OCI-LY7 (cell line): ENCODE measurements at regions not wholly inside any gene's neighbourhood (a gene's known extent, or its start where the extent isn't known, plus 50 kb on each side); places are given as distances from the start of the nearest gene placed in this dataset.
"Not testable (repeated sequence)": the region's sequence is repeated elsewhere in the genome, so short reads cannot be mapped to it uniquely, and the experiment has no call there.

ENCODE experiments used
- BruUV-seq: library from RNA; stranded (reverse); fragments of 400-500 nt; replicated peaks from 2 replicates; lab custom pipeline; 2021; lab: Mats Ljungman, UMichigan
- CTCF ChIA-PET: fragments of 300-600 bp; sonication (Branson Sonifier 250); formaldehyde crosslinking; loops from one replicate; lab custom pipeline; 2022; ENCODE audit warnings: antibody characterized with exemption; ENCODE audit not compliant: unreplicated experiment; lab: Charles Lee
- POLR2A ChIA-PET: fragments of 300-600 bp; sonication (Branson Sonifier 250); formaldehyde crosslinking; loops from one replicate; lab custom pipeline; 2022; ENCODE audit warnings: antibody characterized with exemption; lab: Charles Lee
- DNase-seq: peaks from one replicate; pipeline ENCODE4 v3.0.0-alpha.2; 2015; ENCODE audit warnings: low spot score
- H2AFZ ChIP-seq: fragments of 200-600 bp; sonication (generic), shearing (Covaris generic); 2 replicates; pipeline ENCODE4 v1.6.1; 2014; ENCODE audit warnings: mild to moderate bottlenecking, antibody characterized with exemption, low read length, moderate library complexity
- H3K27ac ChIP-seq: fragments of 200-600 bp; sonication (generic); 2 replicates; pipeline ENCODE4 v1.5.1; 2014; ENCODE audit warnings: mixed run types, low read depth, mild to moderate bottlenecking, moderate library complexity, low read length, inconsistent platforms; ENCODE audit not compliant: poor library complexity, severe bottlenecking
- H3K36me3 ChIP-seq: fragments of 200-600 bp; sonication (generic); 2 replicates; pipeline ENCODE4 v1.6.1; 2014; ENCODE audit warnings: mild to moderate bottlenecking, antibody characterized with exemption, low read length, moderate library complexity, mixed read lengths; ENCODE audit not compliant: insufficient read depth
- H3K4me1 ChIP-seq: fragments of 200-600 bp; sonication (generic); 2 replicates; pipeline ENCODE4 v1.5.1; 2014; ENCODE audit warnings: mild to moderate bottlenecking, low read length; ENCODE audit not compliant: insufficient read depth, poor library complexity, severe bottlenecking
- H3K4me2 ChIP-seq: fragments of 200-600 bp; sonication (generic); 2 replicates; pipeline ENCODE4 v1.6.1; 2014; ENCODE audit warnings: mild to moderate bottlenecking, low read length
- H3K4me3 ChIP-seq: fragments of 200-600 bp; sonication (generic); 2 replicates; pipeline ENCODE4 v1.5.1; 2014; ENCODE audit warnings: mild to moderate bottlenecking, low read depth, low read length; ENCODE audit not compliant: poor library complexity, severe bottlenecking
- H3K79me2 ChIP-seq: fragments of 200-600 bp; sonication (generic); 2 replicates; pipeline ENCODE4 v1.6.1; 2016; ENCODE audit warnings: low read depth, mild to moderate bottlenecking, low read length, moderate library complexity, mixed read lengths; ENCODE audit not compliant: insufficient read depth
- H3K9me2 ChIP-seq: fragments of 200-600 bp; sonication (generic); 2 replicates; pipeline ENCODE4 v1.6.1; 2016; ENCODE audit warnings: mild to moderate bottlenecking, low read length, mixed read lengths; ENCODE audit not compliant: insufficient read depth
- H3K9me3 ChIP-seq: fragments of 200-600 bp; sonication (generic); 2 replicates; pipeline ENCODE4 v1.6.1; 2014; ENCODE audit warnings: mild to moderate bottlenecking, mixed run types, low read length, mixed read lengths
- H4K20me1 ChIP-seq: fragments of 200-600 bp; sonication (generic); 2 replicates; pipeline ENCODE4 v1.6.1; 2014; ENCODE audit warnings: mild to moderate bottlenecking, antibody characterized with exemption, low read length, moderate library complexity, mixed read lengths; ENCODE audit not compliant: insufficient read depth
- CTCF ChIP-seq: fragments of 200-600 bp; sonication (generic); conservative IDR thresholded peaks from 2 replicates; pipeline ENCODE4 v1.5.1; 2014; ENCODE audit warnings: mild to moderate bottlenecking, antibody characterized with exemption, low read length, moderate library complexity, mixed read lengths
- EZH2phosphoT487 ChIP-seq: fragments of 200-600 bp; sonication (generic); IDR thresholded peaks from 2 replicates; pipeline ENCODE4 v1.6.1; 2018; ENCODE audit warnings: low read depth, borderline replicate concordance, mild to moderate bottlenecking, mixed run types, antibody characterized with exemption, low read length, moderate library complexity, mixed read lengths
- intact Hi-C: fragments of 100-400 bp; cut with micrococcal nuclease; formaldehyde crosslinking; loops from one replicate; pipeline ENCODE4 v1.10.0; 2022; ENCODE audit not compliant: unreplicated experiment

DNA sequence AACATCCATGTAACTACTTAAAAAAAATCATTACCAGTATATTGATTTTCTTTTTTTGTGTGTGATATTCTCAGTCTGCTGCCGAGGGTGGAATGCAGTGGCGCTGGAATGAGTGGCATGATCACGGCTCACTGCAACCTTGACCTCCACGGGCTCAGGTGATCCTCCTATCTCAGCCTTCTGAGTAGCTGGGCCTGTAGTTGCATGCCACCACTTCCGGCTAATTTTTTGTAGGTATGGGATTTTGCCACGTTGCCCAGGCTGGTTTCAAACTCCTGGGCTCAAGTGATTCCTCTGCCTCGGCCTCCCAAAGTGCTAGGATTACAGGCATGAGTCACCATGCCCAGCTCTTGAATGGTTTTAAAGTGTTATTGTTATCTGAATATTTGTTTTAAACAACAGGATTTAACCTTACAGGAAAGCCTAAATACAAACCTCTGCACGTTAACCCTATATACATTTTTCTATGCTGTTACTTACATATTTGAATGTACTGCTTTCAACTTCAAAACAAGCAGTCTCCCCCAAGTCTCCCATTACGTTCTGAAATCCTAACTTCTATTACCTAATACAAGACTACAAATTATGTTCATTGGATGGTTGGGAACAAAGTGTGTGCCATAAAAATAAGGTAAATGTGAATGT lies 61.7 kb downstream of the KPNA2 start:
- POLR2A ChIA-PET = interaction anchor here (0.6 to 1.3 kb wide), 3 partner anchors 10 to 292 kb away, joined by 3 to 5 read pairs (median 3); no protein-coding TSS in a partner anchor
- Histone ChIP-seq H2AFZ (no peak overlapping the region), H4K20me1 (no peaks in the 10 kb centered on the region), H3K27ac (no peak overlapping the region), H3K4me3 (no peak overlapping the region), H3K36me3 (no peaks in the 10 kb centered on the region), H3K4me1 (peaks cover 8% of the 10 kb centered on the region), H3K79me2 (no peaks in the 10 kb centered on the region), H3K4me2 (no peak overlapping the region), H3K9me3 (no peaks in the 10 kb centered on the region), H3K9me2 (no peaks in the 10 kb centered on the region)
- CTCF ChIA-PET = no interaction called here
- no peak for DNase-seq
- TF ChIP-seq CTCF = no peak
- TF ChIP-seq EZH2phosphoT487 = no peak
- BruUV-seq = no TSS peak
- intact Hi-C loops = no loop called here

DNA sequence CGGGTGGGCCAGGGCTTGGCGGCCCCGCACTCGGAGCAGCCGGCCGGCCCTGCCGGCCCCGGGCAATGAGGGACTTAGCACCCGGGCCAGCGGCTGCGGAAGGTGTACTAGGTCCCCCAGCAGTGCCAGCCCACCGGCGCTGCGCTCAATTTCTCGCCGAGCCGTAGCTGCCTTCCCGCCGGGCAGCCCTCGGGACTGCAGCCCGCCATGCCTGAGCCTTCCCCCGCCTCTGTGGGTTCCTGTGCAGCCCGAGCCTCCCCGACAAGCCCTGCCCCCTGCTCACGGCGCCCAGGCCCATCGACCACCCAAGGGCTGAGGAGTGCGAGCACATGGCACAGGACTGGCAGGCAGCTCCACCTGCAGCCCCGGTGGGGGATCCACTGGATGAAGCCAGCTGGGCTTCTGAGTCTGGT lies 63.8 kb downstream of the KPNA2 start:
- peaks cover 12% of the 10 kb centered on the region; the same call in 1 of the 2 replicates for H3K79me2 ChIP-seq
- CTCF ChIA-PET = interaction anchor here (0.5 to 0.6 kb wide), 2 partner anchors 12 to 382 kb away, joined by 3 read pairs; no protein-coding TSS in a partner anchor
- H3K27ac ChIP-seq, DNase-seq, BruUV-seq, H3K9me3 ChIP-seq, H3K9me2 ChIP-seq, H3K4me2 ChIP-seq, H4K20me1 ChIP-seq, intact Hi-C loops, H2AFZ ChIP-seq, H3K4me3 ChIP-seq, H3K36me3 ChIP-seq: not testable (repeated sequence)
- peaks cover 17% of the 10 kb centered on the region for H3K4me1 ChIP-seq
- POLR2A ChIA-PET = interaction anchor here (0.6 kb wide), 1 partner anchor 12 kb away, joined by 7 read pairs; no protein-coding TSS in a partner anchor

GRCh38 chr17:68100000-68100641 lies 64.6 kb downstream of the KPNA2 start:
- Histone ChIP-seq H3K9me3 (no peaks in the 10 kb centered on the region), H2AFZ (no peak overlapping the region), H3K36me3 (no peaks in the 10 kb centered on the region), H3K9me2 (no peaks in the 10 kb centered on the region), H4K20me1 (no peaks in the 10 kb centered on the region), H3K27ac (no peak overlapping the region), H3K4me1 (peaks cover 17% of the 10 kb centered on the region), H3K4me2 (no peak overlapping the region), H3K4me3 (no peak overlapping the region), H3K79me2 (peaks cover 17% of the 10 kb centered on the region; the same call in 1 of the 2 replicates)
- no peak for DNase-seq
- BruUV-seq = no TSS peak
- TF ChIP-seq CTCF (no peak), EZH2phosphoT487 (no peak)
- intact Hi-C loops = no loop called here
- CTCF ChIA-PET = no interaction called here
- POLR2A ChIA-PET = interaction anchor here (0.9 to 1.7 kb wide), 3 partner anchors 11 to 149 kb away, joined by 3 to 5 read pairs (median 3); partner anchors contain the start of gene KPNA2
